ENCODE measurements at regions not wholly inside any gene's neighbourhood (a gene's known extent, or its start where the extent isn't known, plus 50 kb on each side); places are given as distances from the start of the nearest gene placed in this dataset.

- no peak for DNase-seq (ENCODE audit: low read depth)
Observed at GRCh38 chr10:31709476-31709875, 219.2 kb downstream of the ARHGAP12 start.

GRCh38 chr10:31709028-31709427 is 219.6 kb downstream of the ARHGAP12 start:
- no peak for DNase-seq (ENCODE audit: low read depth)

- no peak for DNase-seq (ENCODE audit: low read depth)
Observed at GRCh38 chr10:31708474-31708873, 220.2 kb downstream of the ARHGAP12 start.

- DNase-seq (ENCODE audit: low read depth), result no peak
Observed at GRCh38 chr10:31708046-31708445, 220.6 kb downstream of the ARHGAP12 start.

GRCh38 chr10:31707093-31708039 is 221.3 kb downstream of the ARHGAP12 start:
- DNase-seq (ENCODE audit: low read depth), result peak; percentile 62

- no peak for DNase-seq (ENCODE audit: low read depth)
Observed at GRCh38 chr10:31706464-31707092, 222.1 kb downstream of the ARHGAP12 start.

- DNase-seq (ENCODE audit: low read depth), result no peak
Observed at GRCh38 chr10:31705136-31705535, 223.5 kb downstream of the ARHGAP12 start.

- no peak for DNase-seq (ENCODE audit: low read depth)
Observed at GRCh38 chr10:31704195-31704594, 224.4 kb downstream of the ARHGAP12 start.

GRCh38 chr10:31702954-31703353 is 225.7 kb downstream of the ARHGAP12 start:
- no peak for DNase-seq (ENCODE audit: low read depth)

- no peak for DNase-seq (ENCODE audit: low read depth)
Observed at GRCh38 chr10:31702005-31702404, 226.6 kb downstream of the ARHGAP12 start.

GRCh38 chr10:31701546-31701945 is 227.1 kb downstream of the ARHGAP12 start:
- DNase-seq (ENCODE audit: low read depth), result no peak

- no peak for DNase-seq (ENCODE audit: low read depth)
Observed at GRCh38 chr10:31700181-31700611, 228.4 kb downstream of the ARHGAP12 start.

- peak; percentile 44 for DNase-seq (ENCODE audit: low read depth)
Observed at GRCh38 chr10:31698181-31698830, 230.3 kb downstream of the ARHGAP12 start.

GRCh38 chr10:31697271-31698180 is 231.1 kb downstream of the ARHGAP12 start:
- DNase-seq (ENCODE audit: low read depth), result peak; percentile 70

- DNase-seq (ENCODE audit: low read depth), result no peak
Observed at GRCh38 chr10:31694929-31695837, 233.4 kb downstream of the ARHGAP12 start.

- DNase-seq (ENCODE audit: low read depth), result no peak
Observed at GRCh38 chr10:31694126-31694685, 234.4 kb downstream of the ARHGAP12 start.

- no peak for DNase-seq (ENCODE audit: low read depth)
Observed at GRCh38 chr10:31693491-31693890, 235.1 kb downstream of the ARHGAP12 start.

GRCh38 chr10:31689233-31689632 is 239.4 kb downstream of the ARHGAP12 start:
- DNase-seq (ENCODE audit: low read depth), result no peak

- DNase-seq (ENCODE audit: low read depth), result no peak
Observed at GRCh38 chr10:31687663-31688482, 240.8 kb downstream of the ARHGAP12 start.
